Prostate gland (tissue), 2 donors: ENCODE measurements at regions not wholly inside any gene's neighbourhood (a gene's known extent, or its start where the extent isn't known, plus 50 kb on each side); places are given as distances from the start of the nearest gene placed in this dataset.

Source experiments
- POLR2AphosphoS5 ChIP-seq: sonication (generic); formaldehyde crosslinking; IDR thresholded peaks from one replicate; pipeline ENCODE4 v1.6.1; 2017; ENCODE audit warnings: antibody characterized with exemption
- TF ChIP-seq, protein P1 (sequence below), 4 experiments: fragments of 200-600 bp in 2 of 4; fragments of 450-650 bp in 2 of 4; sonication (generic) in 2 of 4; IDR thresholded peaks; 1 replicate in 3 of 4; 2 replicates in 1 of 4; pipeline ENCODE4 v1.5.1; 2016 to 2019; ENCODE audit warnings: antibody characterized with exemption in 4 of 4, mild to moderate bottlenecking in 2 of 4, moderate library complexity in 2 of 4

DNA sequence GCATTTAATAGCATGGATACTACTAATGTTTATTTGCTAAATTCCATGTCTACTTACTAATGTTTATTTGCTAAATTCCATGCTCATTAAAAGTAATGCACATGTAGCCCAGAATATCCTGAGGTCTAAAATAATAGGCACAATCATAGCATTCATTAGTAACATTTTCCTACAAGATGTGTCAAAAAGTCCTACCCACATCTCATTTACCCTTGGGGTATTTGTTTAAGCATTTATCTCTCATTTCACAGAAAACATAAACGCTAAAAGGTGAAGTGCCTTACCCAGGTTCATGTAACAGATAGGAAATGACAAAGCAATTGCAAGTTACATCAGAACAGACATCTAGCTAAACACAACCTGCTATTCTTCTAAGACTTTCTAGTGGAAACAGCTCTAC lies 457.1 kb downstream of the HACE1 start:
- TF ChIP-seq, protein P1, sequence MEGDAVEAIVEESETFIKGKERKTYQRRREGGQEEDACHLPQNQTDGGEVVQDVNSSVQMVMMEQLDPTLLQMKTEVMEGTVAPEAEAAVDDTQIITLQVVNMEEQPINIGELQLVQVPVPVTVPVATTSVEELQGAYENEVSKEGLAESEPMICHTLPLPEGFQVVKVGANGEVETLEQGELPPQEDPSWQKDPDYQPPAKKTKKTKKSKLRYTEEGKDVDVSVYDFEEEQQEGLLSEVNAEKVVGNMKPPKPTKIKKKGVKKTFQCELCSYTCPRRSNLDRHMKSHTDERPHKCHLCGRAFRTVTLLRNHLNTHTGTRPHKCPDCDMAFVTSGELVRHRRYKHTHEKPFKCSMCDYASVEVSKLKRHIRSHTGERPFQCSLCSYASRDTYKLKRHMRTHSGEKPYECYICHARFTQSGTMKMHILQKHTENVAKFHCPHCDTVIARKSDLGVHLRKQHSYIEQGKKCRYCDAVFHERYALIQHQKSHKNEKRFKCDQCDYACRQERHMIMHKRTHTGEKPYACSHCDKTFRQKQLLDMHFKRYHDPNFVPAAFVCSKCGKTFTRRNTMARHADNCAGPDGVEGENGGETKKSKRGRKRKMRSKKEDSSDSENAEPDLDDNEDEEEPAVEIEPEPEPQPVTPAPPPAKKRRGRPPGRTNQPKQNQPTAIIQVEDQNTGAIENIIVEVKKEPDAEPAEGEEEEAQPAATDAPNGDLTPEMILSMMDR (IDR thresholded peaks at IDR 0.05), result no peak
- TF ChIP-seq POLR2AphosphoS5, result no peak
